HUDEP-2 (cell line): ENCODE measurements at regions not wholly inside any gene's neighbourhood (a gene's known extent, or its start where the extent isn't known, plus 50 kb on each side); places are given as distances from the start of the nearest gene placed in this dataset.
"Not testable (repeated sequence)": the region's sequence is repeated elsewhere in the genome, so short reads cannot be mapped to it uniquely, and the experiment has no call there.

Experiments
- DNase-seq, 76 experiments: peaks; one replicate each; lab custom pipeline; 2025; ENCODE audit not compliant: unreplicated experiment in 76 of 76; lab: John Stamatoyannopoulos, UW

- DNase-seq: no peak
These were observed 260.9 kb upstream of the SOX4 start for GRCh38 chr6:21332660-21333059.

- no peak for DNase-seq
These were observed 259.8 kb upstream of the SOX4 start for GRCh38 chr6:21333715-21334114.

GRCh38 chr6:21334651-21335050, 258.9 kb upstream of the SOX4 start:
- no peak for DNase-seq

GRCh38 chr6:21335591-21335990, 258.0 kb upstream of the SOX4 start:
- no peak for DNase-seq

- no peak for DNase-seq
These were observed 256.3 kb upstream of the SOX4 start for GRCh38 chr6:21337263-21337662.

GRCh38 chr6:21340573-21340972, 253.0 kb upstream of the SOX4 start:
- no peak for DNase-seq

GRCh38 chr6:21341910-21342309, 251.6 kb upstream of the SOX4 start:
- DNase-seq: no peak

GRCh38 chr6:21342501-21342900, 251.1 kb upstream of the SOX4 start:
- DNase-seq: no peak

- not testable (repeated sequence) for DNase-seq
These were observed 247.8 kb upstream of the SOX4 start for GRCh38 chr6:21345704-21346103.

GRCh38 chr6:21348146-21348503, 245.4 kb upstream of the SOX4 start:
- DNase-seq: no peak

- no peak for DNase-seq
These were observed 244.9 kb upstream of the SOX4 start for GRCh38 chr6:21348504-21349195.

- DNase-seq: no peak
These were observed 243.7 kb upstream of the SOX4 start for GRCh38 chr6:21349834-21350233.

- no peak for DNase-seq
These were observed 242.6 kb upstream of the SOX4 start for GRCh38 chr6:21350926-21351325.

GRCh38 chr6:21352131-21352530, 241.4 kb upstream of the SOX4 start:
- no peak for DNase-seq

GRCh38 chr6:21354805-21355238, 238.7 kb upstream of the SOX4 start:
- no peak for DNase-seq

GRCh38 chr6:21355638-21356037, 237.9 kb upstream of the SOX4 start:
- DNase-seq: no peak

- DNase-seq: no peak
These were observed 236.3 kb upstream of the SOX4 start for GRCh38 chr6:21357262-21357661.

- DNase-seq: no peak
These were observed 233.6 kb upstream of the SOX4 start for GRCh38 chr6:21359926-21360325.

- DNase-seq: no peak
These were observed 233.2 kb upstream of the SOX4 start for GRCh38 chr6:21360336-21360735.

- no peak for DNase-seq
These were observed 226.4 kb upstream of the SOX4 start for GRCh38 chr6:21367148-21367547.

GRCh38 chr6:21367649-21368154, 225.8 kb upstream of the SOX4 start:
- no peak for DNase-seq

- DNase-seq: no peak
These were observed 222.5 kb upstream of the SOX4 start for GRCh38 chr6:21371061-21371460.

GRCh38 chr6:21371676-21372171, 221.8 kb upstream of the SOX4 start:
- DNase-seq: no peak
